ENCODE measurements at regions not wholly inside any gene's neighbourhood (a gene's known extent, or its start where the extent isn't known, plus 50 kb on each side); places are given as distances from the start of the nearest gene placed in this dataset.

GRCh38 chr20:60480950-60481742 is 522.9 kb downstream of the CDH26 start:
- H3K18ac ChIP-seq (ENCODE audit: low read length) = peak overlapping the region; percentile 66
- no peak overlapping the region for H2BK120ac ChIP-seq (ENCODE audit: low read depth, low read length)
- H2BK15ac ChIP-seq (ENCODE audit: low read length) = no peak overlapping the region
- H3K36me3 ChIP-seq (replicated peaks in 1 of 2; ENCODE audit: control insufficient read depth in 2 of 2, insufficient read depth in 2 of 2, low read length in 2 of 2) = no peaks in the 10 kb centered on the region
- no peaks in the 10 kb centered on the region for H3K79me1 ChIP-seq (ENCODE audit: low read depth, low read length)
- H3K4ac ChIP-seq (ENCODE audit: low read length) = no peak overlapping the region
- H4K91ac ChIP-seq (ENCODE audit: low read depth, low read length, poor library complexity) = no peak overlapping the region
- H2BK5ac ChIP-seq (ENCODE audit: low read length) = no peak overlapping the region
- no peak overlapping the region for H2AK5ac ChIP-seq (ENCODE audit: low read depth, low read length)
- no peak overlapping the region for H3K9ac ChIP-seq (ENCODE audit: low read depth, low read length, poor library complexity)
- H2AFZ ChIP-seq (ENCODE audit: low read length) = no peak overlapping the region
- no peaks in the 10 kb centered on the region for H3K9me3 ChIP-seq (replicated peaks in 1 of 2; ENCODE audit: control insufficient read depth in 2 of 2, insufficient read depth in 1 of 2, low read depth in 1 of 2, low read length in 2 of 2)
- no peak overlapping the region for H3K4me2 ChIP-seq (ENCODE audit: insufficient read depth, low read length, poor library complexity, severe bottlenecking)
- peaks cover 0 to 5% of the 10 kb centered on the region in 2 donors for H3K4me1 ChIP-seq (ENCODE audit: control insufficient read depth in 2 of 2, insufficient read depth in 1 of 2, low read depth in 1 of 2, low read length in 2 of 2)
- WGBS, 2 donors (ENCODE audit: extremely low coverage in 2 of 2, insufficient read length in 2 of 2, insufficient replicate concordance in 1 of 2) = no CpG with 5 or more reads among the region's 25 CpGs
- no peak for DNase-seq (ENCODE audit: low spot score)
- peak overlapping the region in 1 of 2 donors; percentile 28 for H3K4me3 ChIP-seq (ENCODE audit: low read length in 2 of 2)
- H3K14ac ChIP-seq (ENCODE audit: low read length) = no peak overlapping the region
- H4K8ac ChIP-seq (ENCODE audit: low read depth, low read length) = no peak overlapping the region
- no peak overlapping the region for H2BK12ac ChIP-seq (ENCODE audit: low read length)
- no peak overlapping the region for H3K23ac ChIP-seq (ENCODE audit: low read depth, low read length, poor library complexity)
- no peak overlapping the region for H3K27ac ChIP-seq (replicated peaks; ENCODE audit: low read length)
- no peaks in the 10 kb centered on the region for H3K27me3 ChIP-seq (ENCODE audit: control insufficient read depth in 3 of 3, insufficient read depth in 3 of 3, low read depth in 1 of 3, low read length in 3 of 3)

GRCh38 chr20:60481743-60482133 is 523.5 kb downstream of the CDH26 start:
- no peak overlapping the region for H3K23ac ChIP-seq (ENCODE audit: low read depth, low read length, poor library complexity)
- peak overlapping the region; percentile 1 for H3K18ac ChIP-seq (ENCODE audit: low read length)
- no peaks in the 10 kb centered on the region for H3K27me3 ChIP-seq (ENCODE audit: control insufficient read depth in 3 of 3, insufficient read depth in 3 of 3, low read depth in 1 of 3, low read length in 3 of 3)
- H2BK5ac ChIP-seq (ENCODE audit: low read length) = no peak overlapping the region
- H4K8ac ChIP-seq (ENCODE audit: low read depth, low read length) = no peak overlapping the region
- no peak overlapping the region for H3K14ac ChIP-seq (ENCODE audit: low read length)
- H3K9ac ChIP-seq (ENCODE audit: low read depth, low read length, poor library complexity) = no peak overlapping the region
- no peaks in the 10 kb centered on the region for H3K9me3 ChIP-seq (replicated peaks in 1 of 2; ENCODE audit: control insufficient read depth in 2 of 2, insufficient read depth in 1 of 2, low read depth in 1 of 2, low read length in 2 of 2)
- WGBS, 2 donors (ENCODE audit: extremely low coverage in 2 of 2, insufficient read length in 2 of 2, insufficient replicate concordance in 1 of 2) = no CpG with 5 or more reads among the region's 7 CpGs
- no peak overlapping the region for H4K91ac ChIP-seq (ENCODE audit: low read depth, low read length, poor library complexity)
- no peak overlapping the region for H3K27ac ChIP-seq (replicated peaks; ENCODE audit: low read length)
- H2BK15ac ChIP-seq (ENCODE audit: low read length) = no peak overlapping the region
- H2AFZ ChIP-seq (ENCODE audit: low read length) = no peak overlapping the region
- no peak overlapping the region for H3K4me2 ChIP-seq (ENCODE audit: insufficient read depth, low read length, poor library complexity, severe bottlenecking)
- H3K36me3 ChIP-seq (replicated peaks in 1 of 2; ENCODE audit: control insufficient read depth in 2 of 2, insufficient read depth in 2 of 2, low read length in 2 of 2) = no peaks in the 10 kb centered on the region
- no peaks in the 10 kb centered on the region for H3K79me1 ChIP-seq (ENCODE audit: low read depth, low read length)
- no peak for DNase-seq (ENCODE audit: low spot score)
- H3K4ac ChIP-seq (ENCODE audit: low read length) = no peak overlapping the region
- H2BK120ac ChIP-seq (ENCODE audit: low read depth, low read length) = no peak overlapping the region
- H2BK12ac ChIP-seq (ENCODE audit: low read length) = no peak overlapping the region
- H3K4me3 ChIP-seq (ENCODE audit: low read length in 2 of 2) = no peak overlapping the region
- no peak overlapping the region for H2AK5ac ChIP-seq (ENCODE audit: low read depth, low read length)
- peaks cover 0 to 5% of the 10 kb centered on the region in 2 donors for H3K4me1 ChIP-seq (ENCODE audit: control insufficient read depth in 2 of 2, insufficient read depth in 1 of 2, low read depth in 1 of 2, low read length in 2 of 2)

GRCh38 chr20:60482221-60483008 is 524.2 kb downstream of the CDH26 start:
- Histone ChIP-seq H3K27ac (replicated peaks; ENCODE audit: low read length) (no peak overlapping the region), H4K91ac (ENCODE audit: low read depth, low read length, poor library complexity) (peak overlapping the region; percentile 11), H3K27me3 (ENCODE audit: control insufficient read depth in 3 of 3, insufficient read depth in 3 of 3, low read depth in 1 of 3, low read length in 3 of 3) (no peaks in the 10 kb centered on the region), H2BK120ac (ENCODE audit: low read depth, low read length) (no peak overlapping the region), H3K18ac (ENCODE audit: low read length) (no peak overlapping the region), H3K23ac (ENCODE audit: low read depth, low read length, poor library complexity) (no peak overlapping the region), H2BK12ac (ENCODE audit: low read length) (no peak overlapping the region), H2AFZ (ENCODE audit: low read length) (no peak overlapping the region), H4K8ac (ENCODE audit: low read depth, low read length) (no peak overlapping the region), H2BK5ac (ENCODE audit: low read length) (no peak overlapping the region), H2BK15ac (ENCODE audit: low read length) (no peak overlapping the region), H3K9ac (ENCODE audit: low read depth, low read length, poor library complexity) (no peak overlapping the region), H3K4me3 (ENCODE audit: low read length in 2 of 2) (no peak overlapping the region), H3K4ac (ENCODE audit: low read length) (no peak overlapping the region), H3K36me3 (replicated peaks in 1 of 2; ENCODE audit: control insufficient read depth in 2 of 2, insufficient read depth in 2 of 2, low read length in 2 of 2) (no peaks in the 10 kb centered on the region), H3K9me3 (replicated peaks in 1 of 2; ENCODE audit: control insufficient read depth in 2 of 2, insufficient read depth in 1 of 2, low read depth in 1 of 2, low read length in 2 of 2) (no peaks in the 10 kb centered on the region), H3K79me1 (ENCODE audit: low read depth, low read length) (no peaks in the 10 kb centered on the region), H2AK5ac (ENCODE audit: low read depth, low read length) (no peak overlapping the region), H3K4me1 (ENCODE audit: control insufficient read depth in 2 of 2, insufficient read depth in 1 of 2, low read depth in 1 of 2, low read length in 2 of 2) (peaks cover 0 to 5% of the 10 kb centered on the region in 2 donors), H3K14ac (ENCODE audit: low read length) (no peak overlapping the region), H3K4me2 (ENCODE audit: insufficient read depth, low read length, poor library complexity, severe bottlenecking) (no peak overlapping the region)
- DNase-seq (ENCODE audit: low spot score) = no peak
- no CpG with 5 or more reads among the region's 16 CpGs for WGBS, 2 donors (ENCODE audit: extremely low coverage in 2 of 2, insufficient read length in 2 of 2, insufficient replicate concordance in 1 of 2)

- Histone ChIP-seq H4K8ac (ENCODE audit: low read depth, low read length) (no peak overlapping the region), H3K14ac (ENCODE audit: low read length) (no peak overlapping the region), H3K27ac (replicated peaks; ENCODE audit: low read length) (no peak overlapping the region), H3K4ac (ENCODE audit: low read length) (no peak overlapping the region), H3K27me3 (ENCODE audit: control insufficient read depth in 3 of 3, insufficient read depth in 3 of 3, low read depth in 1 of 3, low read length in 3 of 3) (no peaks in the 10 kb centered on the region), H3K79me1 (ENCODE audit: low read depth, low read length) (no peaks in the 10 kb centered on the region), H2BK15ac (ENCODE audit: low read length) (no peak overlapping the region), H3K36me3 (replicated peaks in 1 of 2; ENCODE audit: control insufficient read depth in 2 of 2, insufficient read depth in 2 of 2, low read length in 2 of 2) (no peaks in the 10 kb centered on the region), H3K4me2 (ENCODE audit: insufficient read depth, low read length, poor library complexity, severe bottlenecking) (no peak overlapping the region), H3K9me3 (replicated peaks in 1 of 2; ENCODE audit: control insufficient read depth in 2 of 2, insufficient read depth in 1 of 2, low read depth in 1 of 2, low read length in 2 of 2) (no peaks in the 10 kb centered on the region), H2BK12ac (ENCODE audit: low read length) (no peak overlapping the region), H2BK120ac (ENCODE audit: low read depth, low read length) (no peak overlapping the region), H3K18ac (ENCODE audit: low read length) (no peak overlapping the region), H3K4me3 (ENCODE audit: low read length in 2 of 2) (no peak overlapping the region), H4K91ac (ENCODE audit: low read depth, low read length, poor library complexity) (no peak overlapping the region), H3K9ac (ENCODE audit: low read depth, low read length, poor library complexity) (no peak overlapping the region), H2BK5ac (ENCODE audit: low read length) (no peak overlapping the region), H2AFZ (ENCODE audit: low read length) (no peak overlapping the region), H2AK5ac (ENCODE audit: low read depth, low read length) (no peak overlapping the region), H3K4me1 (ENCODE audit: control insufficient read depth in 2 of 2, insufficient read depth in 1 of 2, low read depth in 1 of 2, low read length in 2 of 2) (peaks cover 0 to 5% of the 10 kb centered on the region in 2 donors), H3K23ac (ENCODE audit: low read depth, low read length, poor library complexity) (no peak overlapping the region)
- DNase-seq (ENCODE audit: low spot score) = no peak
- no CpG with 5 or more reads among the region's 1 CpG for WGBS, 2 donors (ENCODE audit: extremely low coverage in 2 of 2, insufficient read length in 2 of 2, insufficient replicate concordance in 1 of 2)
Measured at GRCh38 chr20:60483371-60483770, 525.1 kb downstream of the CDH26 start.

All from neuronal stem cell (in vitro differentiated cells).